ENCODE measurements at regions not wholly inside any gene's neighbourhood (a gene's known extent, or its start where the extent isn't known, plus 50 kb on each side); places are given as distances from the start of the nearest gene placed in this dataset.
"Not testable (repeated sequence)": the region's sequence is repeated elsewhere in the genome, so short reads cannot be mapped to it uniquely, and the experiment has no call there.

GRCh38 chr13:16201202-16201601, 2980.4 kb downstream of the TUBA3C start:
- H3K27ac ChIP-seq (ENCODE audit: low read depth in 1 of 2, low read length in 1 of 2); DNase-seq (ENCODE audit: low read depth in 6 of 9, low spot score in 9 of 9); H3K36me3 ChIP-seq (ENCODE audit: control insufficient read depth in 2 of 2, insufficient read depth in 2 of 2, low read length in 1 of 2); H3K4me1 ChIP-seq (ENCODE audit: control insufficient read depth in 2 of 2, insufficient read depth in 2 of 2, low read length in 2 of 2); H3K9me3 ChIP-seq (ENCODE audit: control insufficient read depth in 2 of 2, insufficient read depth in 1 of 2, low read length in 1 of 2); H3K4me3 ChIP-seq (ENCODE audit: low read length in 2 of 2); H3K27me3 ChIP-seq (ENCODE audit: control insufficient read depth in 2 of 2, insufficient read depth in 1 of 2, low read length in 1 of 2): not testable (repeated sequence)
- WGBS: 52% methylated on average over 4 of the region's 4 CpGs

- DNase-seq (ENCODE audit: low read depth in 6 of 9, low spot score in 9 of 9); H3K4me3 ChIP-seq (ENCODE audit: low read length in 2 of 2); H3K27ac ChIP-seq (ENCODE audit: low read depth in 1 of 2, low read length in 1 of 2); H3K36me3 ChIP-seq (ENCODE audit: control insufficient read depth in 2 of 2, insufficient read depth in 2 of 2, low read length in 1 of 2); H3K9me3 ChIP-seq (ENCODE audit: control insufficient read depth in 2 of 2, insufficient read depth in 1 of 2, low read length in 1 of 2); H3K4me1 ChIP-seq (ENCODE audit: control insufficient read depth in 2 of 2, insufficient read depth in 2 of 2, low read length in 2 of 2); H3K27me3 ChIP-seq (ENCODE audit: control insufficient read depth in 2 of 2, insufficient read depth in 1 of 2, low read length in 1 of 2): not testable (repeated sequence)
- WGBS: 73% methylated on average over 5 of the region's 6 CpGs
These were observed 3021.0 kb downstream of the TUBA3C start for GRCh38 chr13:16160609-16161008.

DNA sequence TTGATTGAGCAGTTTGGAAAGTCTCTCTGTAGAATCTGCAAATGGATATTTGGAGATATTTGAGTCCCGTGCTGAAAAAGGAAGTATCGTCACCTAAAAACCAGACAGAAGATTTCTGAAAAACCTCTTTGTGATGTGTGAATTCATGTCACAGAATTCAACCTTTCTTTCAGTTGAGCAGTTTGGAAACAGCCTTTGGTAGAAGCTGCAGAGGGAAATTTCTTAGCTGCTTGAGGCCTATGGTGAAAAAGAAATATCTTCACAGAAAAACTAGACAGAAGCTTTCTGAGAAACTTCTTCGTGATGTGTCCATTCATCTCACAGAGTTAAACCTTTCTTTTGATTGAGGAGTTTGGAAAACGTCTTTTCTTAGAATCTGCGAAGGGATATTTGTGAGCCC, 3022.7 kb downstream of the TUBA3C start:
- H3K36me3 ChIP-seq (ENCODE audit: control insufficient read depth in 2 of 2, insufficient read depth in 2 of 2, low read length in 1 of 2); H3K4me1 ChIP-seq (ENCODE audit: control insufficient read depth in 2 of 2, insufficient read depth in 2 of 2, low read length in 2 of 2); H3K4me3 ChIP-seq (ENCODE audit: low read length in 2 of 2); DNase-seq (ENCODE audit: low read depth in 6 of 9, low spot score in 9 of 9); H3K27ac ChIP-seq (ENCODE audit: low read depth in 1 of 2, low read length in 1 of 2); H3K27me3 ChIP-seq (ENCODE audit: control insufficient read depth in 2 of 2, insufficient read depth in 1 of 2, low read length in 1 of 2); H3K9me3 ChIP-seq (ENCODE audit: control insufficient read depth in 2 of 2, insufficient read depth in 1 of 2, low read length in 1 of 2): not testable (repeated sequence)
- WGBS: 50% methylated on average over 4 of the region's 5 CpGs

DNA sequence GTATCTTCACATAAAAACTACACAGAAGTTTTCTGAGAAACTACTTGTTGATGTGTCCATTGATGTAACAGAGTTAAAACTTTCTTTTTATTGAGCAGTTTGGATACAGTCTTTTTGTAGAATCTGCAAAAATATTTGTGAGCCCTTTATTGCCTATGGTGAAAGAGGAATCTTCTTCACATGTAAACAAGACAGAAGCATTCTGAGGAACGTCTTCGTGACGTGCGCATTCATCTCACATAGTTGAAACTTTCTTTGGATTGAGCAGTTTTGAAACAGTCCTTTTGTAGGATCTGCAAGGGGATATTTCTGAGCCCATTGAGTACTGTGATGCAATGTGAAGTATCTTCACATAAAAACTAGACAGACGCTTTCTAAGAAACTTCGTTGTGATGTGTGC, 3023.6 kb downstream of the TUBA3C start:
- H3K9me3 ChIP-seq (ENCODE audit: control insufficient read depth in 2 of 2, insufficient read depth in 1 of 2, low read length in 1 of 2); H3K4me3 ChIP-seq (ENCODE audit: low read length in 2 of 2); H3K27me3 ChIP-seq (ENCODE audit: control insufficient read depth in 2 of 2, insufficient read depth in 1 of 2, low read length in 1 of 2); DNase-seq (ENCODE audit: low read depth in 6 of 9, low spot score in 9 of 9); H3K27ac ChIP-seq (ENCODE audit: low read depth in 1 of 2, low read length in 1 of 2); H3K36me3 ChIP-seq (ENCODE audit: control insufficient read depth in 2 of 2, insufficient read depth in 2 of 2, low read length in 1 of 2); H3K4me1 ChIP-seq (ENCODE audit: control insufficient read depth in 2 of 2, insufficient read depth in 2 of 2, low read length in 2 of 2): not testable (repeated sequence)
- 70% methylated on average over 4 of the region's 6 CpGs for WGBS

- not testable (repeated sequence) for H3K27ac ChIP-seq (ENCODE audit: low read depth in 1 of 2, low read length in 1 of 2); H3K4me3 ChIP-seq (ENCODE audit: low read length in 2 of 2); H3K27me3 ChIP-seq (ENCODE audit: control insufficient read depth in 2 of 2, insufficient read depth in 1 of 2, low read length in 1 of 2); H3K36me3 ChIP-seq (ENCODE audit: control insufficient read depth in 2 of 2, insufficient read depth in 2 of 2, low read length in 1 of 2); H3K4me1 ChIP-seq (ENCODE audit: control insufficient read depth in 2 of 2, insufficient read depth in 2 of 2, low read length in 2 of 2); DNase-seq (ENCODE audit: low read depth in 6 of 9, low spot score in 9 of 9); H3K9me3 ChIP-seq (ENCODE audit: control insufficient read depth in 2 of 2, insufficient read depth in 1 of 2, low read length in 1 of 2)
- WGBS: 76% methylated on average over 7 of the region's 8 CpGs
These were observed 3028.8 kb downstream of the TUBA3C start for GRCh38 chr13:16152849-16153248.

DNA sequence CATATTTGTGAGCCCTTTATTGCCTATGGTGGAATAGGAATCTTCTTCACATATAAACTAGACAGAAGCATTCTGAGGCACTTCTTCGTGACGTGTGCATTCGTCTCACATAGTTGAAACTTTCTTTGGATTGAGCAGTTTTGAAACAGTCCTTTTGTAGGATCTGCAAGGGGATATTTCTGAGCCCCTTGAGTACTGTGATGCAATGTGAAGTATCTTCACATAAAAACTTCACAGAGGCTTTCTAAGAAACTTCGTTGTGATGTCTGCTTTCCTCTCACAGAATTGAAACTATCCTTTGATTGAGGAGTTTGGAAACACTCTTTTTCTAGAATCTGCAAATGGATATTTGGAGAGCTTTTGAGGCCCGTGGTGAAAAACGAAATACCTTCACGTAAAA, 3030.3 kb downstream of the TUBA3C start:
- H3K4me1 ChIP-seq (ENCODE audit: control insufficient read depth in 2 of 2, insufficient read depth in 2 of 2, low read length in 2 of 2); H3K36me3 ChIP-seq (ENCODE audit: control insufficient read depth in 2 of 2, insufficient read depth in 2 of 2, low read length in 1 of 2); H3K27me3 ChIP-seq (ENCODE audit: control insufficient read depth in 2 of 2, insufficient read depth in 1 of 2, low read length in 1 of 2); H3K4me3 ChIP-seq (ENCODE audit: low read length in 2 of 2); H3K27ac ChIP-seq (ENCODE audit: low read depth in 1 of 2, low read length in 1 of 2); DNase-seq (ENCODE audit: low read depth in 6 of 9, low spot score in 9 of 9); H3K9me3 ChIP-seq (ENCODE audit: control insufficient read depth in 2 of 2, insufficient read depth in 1 of 2, low read length in 1 of 2): not testable (repeated sequence)
- WGBS: 74% methylated on average over 5 of the region's 7 CpGs

DNA sequence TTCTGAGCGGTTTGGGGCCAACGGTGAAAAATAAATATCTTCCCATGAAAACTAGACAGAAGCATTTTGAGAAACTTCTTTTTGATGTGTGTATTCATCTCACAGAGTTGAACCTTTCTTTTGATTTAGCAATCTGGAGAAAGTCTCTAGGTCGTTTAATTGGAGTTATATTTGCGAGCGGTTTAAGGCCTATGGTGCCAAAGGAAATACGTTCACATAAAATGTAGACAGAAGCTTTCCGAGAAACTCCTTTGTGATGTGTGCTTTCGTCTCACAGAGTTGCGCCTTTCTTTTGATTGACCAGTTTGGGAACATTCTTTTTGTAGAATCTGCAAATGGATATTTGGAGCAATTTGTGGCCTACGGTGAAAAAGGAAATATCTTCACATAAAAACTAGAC, 3032.2 kb downstream of the TUBA3C start:
- H3K27ac ChIP-seq (ENCODE audit: low read depth in 1 of 2, low read length in 1 of 2); H3K4me1 ChIP-seq (ENCODE audit: control insufficient read depth in 2 of 2, insufficient read depth in 2 of 2, low read length in 2 of 2); H3K9me3 ChIP-seq (ENCODE audit: control insufficient read depth in 2 of 2, insufficient read depth in 1 of 2, low read length in 1 of 2); H3K27me3 ChIP-seq (ENCODE audit: control insufficient read depth in 2 of 2, insufficient read depth in 1 of 2, low read length in 1 of 2); H3K4me3 ChIP-seq (ENCODE audit: low read length in 2 of 2); H3K36me3 ChIP-seq (ENCODE audit: control insufficient read depth in 2 of 2, insufficient read depth in 2 of 2, low read length in 1 of 2); DNase-seq (ENCODE audit: low read depth in 6 of 9, low spot score in 9 of 9): not testable (repeated sequence)
- 81% methylated on average over 7 of the region's 10 CpGs for WGBS

DNA sequence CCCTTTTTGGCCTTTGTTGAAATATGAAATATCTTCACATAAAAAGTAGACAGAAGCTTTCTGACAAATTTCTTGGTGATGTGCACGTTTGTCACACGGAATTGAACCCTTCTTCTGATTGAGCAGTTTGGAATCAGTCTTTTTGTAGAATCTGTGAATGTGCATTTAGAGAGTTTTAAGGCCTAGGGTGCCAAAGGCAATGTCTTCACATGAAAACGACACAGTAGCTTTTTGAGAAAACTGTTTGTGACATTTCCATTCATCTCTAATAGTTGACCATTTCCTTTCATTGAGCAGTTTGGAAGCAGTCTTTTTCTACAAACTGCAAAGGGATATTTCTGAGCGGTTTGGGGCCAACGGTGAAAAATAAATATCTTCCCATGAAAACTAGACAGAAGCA, 3036.0 kb downstream of the TUBA3C start:
- DNase-seq (ENCODE audit: low read depth in 6 of 9, low spot score in 9 of 9); H3K27ac ChIP-seq (ENCODE audit: low read depth in 1 of 2, low read length in 1 of 2); H3K27me3 ChIP-seq (ENCODE audit: control insufficient read depth in 2 of 2, insufficient read depth in 1 of 2, low read length in 1 of 2); H3K4me3 ChIP-seq (ENCODE audit: low read length in 2 of 2); H3K36me3 ChIP-seq (ENCODE audit: control insufficient read depth in 2 of 2, insufficient read depth in 2 of 2, low read length in 1 of 2); H3K4me1 ChIP-seq (ENCODE audit: control insufficient read depth in 2 of 2, insufficient read depth in 2 of 2, low read length in 2 of 2); H3K9me3 ChIP-seq (ENCODE audit: control insufficient read depth in 2 of 2, insufficient read depth in 1 of 2, low read length in 1 of 2): not testable (repeated sequence)
- 35% methylated on average over 1 of the region's 5 CpGs for WGBS

- not testable (repeated sequence) for H3K27ac ChIP-seq (ENCODE audit: low read depth in 1 of 2, low read length in 1 of 2); H3K9me3 ChIP-seq (ENCODE audit: control insufficient read depth in 2 of 2, insufficient read depth in 1 of 2, low read length in 1 of 2); H3K36me3 ChIP-seq (ENCODE audit: control insufficient read depth in 2 of 2, insufficient read depth in 2 of 2, low read length in 1 of 2); H3K4me3 ChIP-seq (ENCODE audit: low read length in 2 of 2); H3K27me3 ChIP-seq (ENCODE audit: control insufficient read depth in 2 of 2, insufficient read depth in 1 of 2, low read length in 1 of 2); H3K4me1 ChIP-seq (ENCODE audit: control insufficient read depth in 2 of 2, insufficient read depth in 2 of 2, low read length in 2 of 2); DNase-seq (ENCODE audit: low read depth in 6 of 9, low spot score in 9 of 9)
- WGBS: 67% methylated on average over 6 of the region's 10 CpGs
These were observed 3040.3 kb downstream of the TUBA3C start for GRCh38 chr13:16141361-16141760.

DNA sequence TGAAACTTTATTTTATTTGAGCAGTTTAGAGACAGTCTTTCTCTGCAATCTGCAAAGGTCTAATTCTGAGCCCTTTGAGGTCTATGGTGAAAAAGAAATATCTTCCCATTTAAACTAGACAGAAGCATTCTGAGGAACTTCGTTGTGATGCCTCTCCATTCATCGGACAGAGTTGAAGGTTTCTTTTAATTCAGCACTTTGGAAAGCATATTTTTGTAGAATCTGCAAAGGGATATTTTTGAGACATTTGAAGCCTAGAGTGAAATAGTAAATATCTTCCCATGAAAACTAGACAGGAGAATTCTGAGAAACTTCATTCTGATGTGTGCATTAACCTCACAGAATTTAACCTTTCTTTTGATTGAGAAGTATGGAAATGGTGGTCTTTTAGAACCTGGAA, 3044.8 kb downstream of the TUBA3C start:
- H3K4me3 ChIP-seq (ENCODE audit: low read length in 2 of 2); H3K4me1 ChIP-seq (ENCODE audit: control insufficient read depth in 2 of 2, insufficient read depth in 2 of 2, low read length in 2 of 2); H3K27me3 ChIP-seq (ENCODE audit: control insufficient read depth in 2 of 2, insufficient read depth in 1 of 2, low read length in 1 of 2); H3K27ac ChIP-seq (ENCODE audit: low read depth in 1 of 2, low read length in 1 of 2); H3K9me3 ChIP-seq (ENCODE audit: control insufficient read depth in 2 of 2, insufficient read depth in 1 of 2, low read length in 1 of 2); H3K36me3 ChIP-seq (ENCODE audit: control insufficient read depth in 2 of 2, insufficient read depth in 2 of 2, low read length in 1 of 2); DNase-seq (ENCODE audit: low read depth in 6 of 9, low spot score in 9 of 9): not testable (repeated sequence)
- 60% methylated on average over 2 of the region's 2 CpGs for WGBS

All from thymus (tissue), 11 donors.